GM21723 (cell line): ENCODE measurements at regions not wholly inside any gene's neighbourhood (a gene's known extent, or its start where the extent isn't known, plus 50 kb on each side); places are given as distances from the start of the nearest gene placed in this dataset.
A peak's percentile ranks its signal among the peaks of the same experiment; 100 is the strongest.
"Not testable (repeated sequence)": the region's sequence is repeated elsewhere in the genome, so short reads cannot be mapped to it uniquely, and the experiment has no call there.

Source experiments
- ATAC-seq: cut with Tn5 transposase; IDR thresholded peaks from one replicate; pipeline ENCODE4 v1.9.1; 2021; ENCODE audit warnings: mild to moderate bottlenecking, moderate library complexity; ENCODE audit not compliant: unreplicated experiment

DNA sequence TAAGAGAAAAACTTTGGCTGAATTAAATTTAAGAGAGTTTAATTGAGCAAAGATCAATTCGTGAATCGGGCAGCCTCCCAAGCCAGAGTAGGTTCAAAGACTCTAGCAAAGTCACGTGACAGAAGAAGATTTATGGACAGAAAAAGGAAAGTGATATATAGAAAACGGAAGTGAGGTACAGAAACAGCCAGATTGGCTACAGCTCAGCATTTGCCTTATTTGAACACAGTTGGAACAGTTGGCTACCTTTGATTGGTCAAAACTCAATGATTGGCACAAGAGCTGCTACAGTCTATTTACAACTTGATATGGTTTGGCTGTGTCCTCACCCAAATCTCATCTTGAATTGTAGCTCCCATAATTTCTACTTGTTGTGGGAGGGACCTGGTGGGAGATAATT lies 102.6 kb downstream of the PLG start:
- ATAC-seq = no peak

DNA sequence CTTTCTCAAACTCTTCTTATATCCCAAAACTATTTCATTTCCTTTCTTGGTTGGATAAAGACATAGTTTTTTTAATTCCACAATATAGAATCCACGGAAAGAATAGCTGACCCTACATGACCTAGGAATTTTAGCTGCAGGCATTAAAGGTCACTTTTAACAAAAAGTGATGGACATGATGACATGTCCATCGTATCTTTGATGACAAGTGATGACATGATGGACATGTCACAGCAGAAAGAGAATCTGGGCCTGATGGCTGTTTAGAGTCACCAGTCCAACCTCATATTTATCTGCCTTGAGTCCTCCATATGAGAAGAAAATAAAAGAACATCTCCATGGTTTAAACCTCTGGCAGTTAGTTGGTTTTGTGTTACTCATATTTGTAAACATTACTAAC lies 106.2 kb downstream of the PLG start:
- no peak for ATAC-seq

DNA sequence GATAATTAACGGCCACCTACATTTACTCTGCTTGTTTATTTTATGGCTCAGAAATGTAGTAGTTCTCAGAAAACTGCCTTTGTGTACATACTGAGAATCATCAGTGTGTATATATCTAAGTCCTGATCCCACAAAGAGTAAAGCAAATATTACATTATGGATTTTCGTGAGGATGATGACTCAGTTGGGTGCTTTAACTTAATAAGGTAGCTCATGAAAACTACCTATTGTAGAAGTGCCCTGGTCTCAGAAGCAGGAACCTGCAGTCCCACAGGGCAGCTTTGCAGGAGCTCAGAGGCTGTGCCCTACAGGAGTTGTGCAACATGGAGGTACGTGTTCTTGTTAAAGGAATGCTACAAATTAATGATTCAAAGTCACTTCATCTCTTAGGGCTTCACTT lies 108.2 kb downstream of the PLG start:
- ATAC-seq = no peak

DNA sequence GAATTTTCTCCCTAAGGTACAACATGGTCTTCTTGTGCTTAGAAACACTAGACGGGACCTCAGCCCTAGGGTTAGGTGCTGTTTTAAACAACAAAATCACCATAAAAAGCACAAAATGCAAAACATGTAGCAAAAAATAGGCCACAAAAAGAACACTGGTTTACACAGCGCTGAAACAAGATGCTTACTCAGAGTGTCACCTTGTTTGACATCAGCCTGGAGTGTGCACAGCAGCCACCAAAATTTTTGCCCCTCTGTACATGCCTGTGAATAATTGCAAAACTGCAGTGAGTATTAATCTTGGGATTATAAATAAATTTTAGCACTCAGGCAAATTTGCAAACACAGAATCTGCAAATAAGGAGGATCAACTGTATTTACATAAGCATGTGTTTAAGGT lies 110.1 kb downstream of the PLG start:
- no peak for ATAC-seq

DNA sequence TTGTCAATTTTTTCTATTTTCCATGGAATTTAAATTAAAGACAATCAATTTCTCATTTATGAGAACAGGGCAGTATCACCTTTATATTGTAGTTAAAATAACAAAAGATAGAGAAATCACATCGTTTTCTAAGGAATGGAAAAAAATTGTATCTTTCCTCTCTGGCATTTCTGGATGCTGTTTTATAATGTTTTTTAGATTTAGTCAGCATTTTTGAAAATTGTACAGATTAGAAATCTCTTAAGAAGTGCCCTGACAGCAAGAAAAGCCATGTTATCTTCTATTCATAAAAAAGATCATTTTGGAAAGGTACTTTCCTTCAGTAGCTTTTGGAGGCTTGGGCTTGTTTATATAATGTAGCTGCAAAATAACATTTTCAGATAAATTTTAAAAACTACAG lies 116.9 kb downstream of the PLG start:
- no peak for ATAC-seq

DNA sequence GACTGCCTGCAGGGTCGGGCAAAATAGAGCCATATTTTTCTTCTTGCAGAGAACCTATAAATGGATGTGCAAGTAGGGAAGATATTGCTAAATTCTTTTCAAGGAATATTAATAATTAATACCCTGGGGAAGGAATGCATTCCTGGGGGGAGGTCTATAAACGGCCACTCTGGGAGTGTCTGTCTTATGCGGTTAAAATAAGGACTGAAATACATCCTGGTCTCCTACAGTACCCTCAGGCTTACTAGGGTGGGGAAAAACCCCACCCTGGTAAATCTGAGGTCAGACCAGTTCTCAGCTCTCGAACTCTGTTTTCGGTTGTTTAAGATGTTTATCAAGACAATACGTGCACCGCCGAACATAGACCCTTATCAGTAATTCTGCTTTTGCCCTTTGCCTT lies 118.6 kb downstream of the PLG start:
- not testable (repeated sequence) for ATAC-seq

DNA sequence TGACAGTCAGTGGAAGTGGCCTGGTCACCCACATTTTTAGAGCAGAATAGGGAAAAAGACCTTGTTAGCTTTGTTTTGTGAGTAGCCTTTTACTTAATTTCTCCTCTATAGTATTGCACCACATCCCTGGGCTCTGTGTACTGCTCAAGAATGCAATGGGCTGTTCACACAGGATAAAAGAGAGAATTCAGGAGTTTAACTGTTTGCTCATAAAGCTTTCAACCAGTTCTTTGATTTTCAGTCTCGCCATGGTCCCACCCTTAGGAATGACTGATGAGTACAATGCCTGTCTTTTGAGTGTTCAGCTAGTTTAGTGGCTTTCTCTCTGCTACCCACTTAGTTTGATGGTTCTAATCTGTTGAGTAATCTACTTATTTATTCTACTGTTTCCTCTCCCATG lies 129.7 kb downstream of the PLG start:
- no peak for ATAC-seq

DNA sequence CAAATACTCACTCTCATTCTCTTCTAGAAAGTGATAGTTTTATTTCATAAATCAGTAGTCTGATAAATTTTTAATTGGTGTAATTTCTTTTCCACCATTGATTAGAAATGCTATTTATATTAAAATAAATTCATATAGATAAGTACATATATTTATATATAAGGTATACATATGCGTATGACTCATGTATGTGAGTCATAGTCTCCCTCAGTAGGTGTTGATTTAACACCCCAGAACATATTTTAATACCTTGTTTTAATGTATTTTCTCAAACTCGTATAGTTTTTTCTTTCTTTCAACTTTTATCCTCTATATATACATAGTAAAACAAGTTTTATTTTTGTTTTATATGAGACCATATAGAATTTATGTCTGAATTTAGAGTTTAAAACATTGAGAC lies 130.4 kb downstream of the PLG start:
- no peak for ATAC-seq

DNA sequence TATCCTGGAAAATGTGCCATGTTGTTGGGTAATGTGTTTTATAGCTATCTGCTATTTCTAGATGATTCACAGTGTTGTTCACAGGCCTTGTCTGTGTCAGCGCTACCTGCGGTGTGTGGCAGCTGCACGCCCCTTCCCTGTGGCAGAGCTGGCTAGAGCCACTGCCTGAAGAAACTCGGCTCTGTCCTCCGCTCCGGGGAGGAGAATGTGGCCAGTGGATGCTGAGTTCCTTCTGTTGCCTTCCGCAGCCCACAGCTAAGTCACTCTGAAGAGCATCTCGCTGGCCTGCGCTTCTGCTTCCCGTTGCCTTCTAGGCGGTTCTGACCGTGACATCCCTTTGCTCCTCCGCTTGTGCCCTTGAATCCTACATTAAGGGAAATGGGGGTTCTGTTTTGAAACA lies 135.1 kb downstream of the PLG start:
- ATAC-seq = no peak

DNA sequence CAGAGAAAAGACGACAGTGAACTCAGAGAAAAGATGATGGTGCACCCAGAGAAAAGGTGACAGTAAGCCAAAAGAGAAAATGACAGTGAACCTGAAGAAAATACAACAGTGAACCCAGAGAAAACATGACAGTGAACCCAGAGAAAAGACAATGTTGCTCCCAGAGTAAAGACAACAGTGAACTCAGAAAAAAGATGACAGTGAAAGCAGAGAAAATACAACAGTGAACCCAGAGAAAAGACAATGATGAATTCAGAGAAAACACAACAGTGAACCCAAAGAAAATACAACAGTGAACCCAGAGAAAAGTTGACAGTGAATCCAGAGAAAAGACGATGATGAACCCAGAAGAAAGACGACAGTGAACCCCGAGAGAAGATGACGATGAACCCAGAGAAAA lies 140.5 kb upstream of the MAP3K4 start:
- ATAC-seq = no peak

DNA sequence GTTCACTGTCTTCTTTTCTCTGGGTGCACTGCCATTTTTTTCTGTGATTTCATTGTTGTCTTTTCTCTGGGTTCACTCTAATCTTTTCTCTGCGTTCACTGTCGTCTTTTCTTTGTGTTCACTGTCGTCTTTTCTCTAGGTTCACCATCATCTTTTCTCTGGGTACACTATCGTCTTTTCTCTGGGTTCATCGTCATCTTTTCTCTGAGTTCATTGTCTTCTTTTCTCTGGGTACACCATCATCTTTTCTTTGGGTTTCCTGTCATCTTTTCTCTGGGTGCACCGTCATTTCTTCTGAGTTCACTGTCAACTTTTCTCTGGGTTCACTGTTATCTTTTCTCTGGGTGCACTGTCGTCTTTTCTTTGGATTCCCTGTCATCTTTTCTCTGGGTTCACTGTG lies 137.6 kb upstream of the MAP3K4 start:
- ATAC-seq = no peak

DNA sequence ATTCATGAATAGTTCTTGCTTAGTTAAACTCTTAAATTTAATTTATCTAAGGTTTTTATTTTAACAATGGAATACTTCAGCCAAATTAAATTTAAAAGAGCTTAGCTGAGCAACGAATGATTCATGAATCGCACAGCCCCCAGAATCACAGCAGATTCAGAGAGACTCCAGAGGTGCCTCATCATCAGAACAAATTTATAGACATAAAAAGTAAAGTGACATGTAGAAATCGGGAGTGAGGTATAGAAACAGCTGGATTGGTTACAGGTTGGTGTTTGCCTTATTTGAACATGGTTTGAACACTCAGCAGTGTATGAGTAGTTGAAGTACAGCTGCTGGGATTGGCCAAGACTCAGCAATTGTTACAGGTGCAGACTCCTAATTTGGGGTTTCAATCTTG lies 132.7 kb upstream of the MAP3K4 start:
- ATAC-seq = no peak

DNA sequence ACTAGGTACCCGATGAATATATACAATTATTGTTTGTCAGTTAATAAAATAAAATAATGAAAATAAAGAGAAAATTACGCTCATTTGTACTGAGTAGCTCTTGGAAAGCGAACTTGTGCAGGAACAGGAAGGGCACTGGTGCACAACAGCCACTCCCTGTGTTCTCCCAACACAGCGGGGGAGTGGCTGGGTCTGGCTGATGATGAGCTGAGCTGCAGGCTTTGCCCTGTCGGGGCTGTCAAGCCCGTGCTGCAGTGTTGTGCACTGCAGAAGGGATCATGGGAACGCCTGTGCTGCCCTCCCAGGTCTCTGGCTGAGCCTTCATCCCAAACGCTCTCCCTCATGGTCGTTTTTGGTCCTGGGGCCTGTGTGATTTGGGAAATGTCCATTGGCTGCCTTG lies 131.7 kb upstream of the MAP3K4 start:
- no peak for ATAC-seq

DNA sequence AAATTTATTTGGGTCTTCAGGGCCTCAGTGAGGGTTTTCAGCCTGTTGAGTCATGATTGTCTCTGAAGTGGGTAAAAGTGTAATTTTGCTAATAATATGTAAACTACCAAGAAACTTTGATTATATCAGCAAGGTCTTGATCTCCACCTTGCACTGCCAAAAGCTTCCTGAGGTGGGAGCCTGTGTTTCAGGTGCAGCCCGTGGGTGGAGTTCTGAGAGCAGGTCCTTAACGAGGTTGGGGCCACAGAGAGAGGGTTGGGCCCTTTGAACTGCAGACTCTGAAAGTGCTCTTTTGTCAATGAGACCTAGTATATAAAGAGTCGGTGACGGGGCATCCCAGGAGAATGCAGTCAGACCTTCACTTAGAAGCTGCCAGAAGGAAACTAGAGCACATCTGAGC lies 129.7 kb upstream of the MAP3K4 start:
- no peak for ATAC-seq

DNA sequence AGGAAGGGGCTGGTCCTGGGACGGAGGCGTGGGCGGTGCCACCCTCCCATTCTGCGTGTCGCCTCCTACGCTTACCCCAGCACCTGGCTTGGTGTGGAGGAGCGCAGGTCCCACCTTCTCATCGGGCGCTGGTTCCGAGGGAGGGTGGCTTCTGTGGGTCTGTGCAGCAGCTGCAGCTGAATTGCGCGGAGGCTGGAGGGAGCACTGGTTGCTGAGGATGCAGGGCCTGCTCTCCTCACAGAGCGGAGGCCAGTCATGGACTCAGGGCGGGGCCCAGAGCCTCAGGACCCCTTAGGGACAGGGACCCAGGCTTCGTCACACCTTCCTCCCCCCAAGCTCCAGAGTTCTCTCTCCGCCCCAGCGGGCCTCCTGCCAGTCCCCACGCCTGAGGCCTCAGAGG lies 127.8 kb upstream of the MAP3K4 start:
- ATAC-seq = no peak

DNA sequence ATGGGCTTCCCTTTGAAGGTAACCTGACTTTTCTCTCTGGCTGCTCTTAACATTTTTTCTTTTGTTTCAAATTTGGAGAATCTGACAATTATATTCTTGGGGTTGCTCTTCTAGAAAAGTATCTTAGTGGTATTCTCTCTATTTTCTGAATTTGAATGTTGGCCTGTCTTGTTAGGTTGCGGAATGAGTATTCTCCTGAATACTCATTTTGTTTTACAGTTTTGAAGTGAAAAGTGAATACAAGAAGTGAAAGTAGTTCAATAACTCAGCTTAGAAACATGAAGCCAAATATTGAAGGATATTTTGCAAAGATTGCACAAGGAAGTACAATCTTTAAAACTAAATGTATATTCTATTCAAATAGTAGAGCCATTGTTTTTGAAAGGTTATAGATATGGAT lies 120.2 kb upstream of the MAP3K4 start:
- peak; percentile 95 for ATAC-seq

DNA sequence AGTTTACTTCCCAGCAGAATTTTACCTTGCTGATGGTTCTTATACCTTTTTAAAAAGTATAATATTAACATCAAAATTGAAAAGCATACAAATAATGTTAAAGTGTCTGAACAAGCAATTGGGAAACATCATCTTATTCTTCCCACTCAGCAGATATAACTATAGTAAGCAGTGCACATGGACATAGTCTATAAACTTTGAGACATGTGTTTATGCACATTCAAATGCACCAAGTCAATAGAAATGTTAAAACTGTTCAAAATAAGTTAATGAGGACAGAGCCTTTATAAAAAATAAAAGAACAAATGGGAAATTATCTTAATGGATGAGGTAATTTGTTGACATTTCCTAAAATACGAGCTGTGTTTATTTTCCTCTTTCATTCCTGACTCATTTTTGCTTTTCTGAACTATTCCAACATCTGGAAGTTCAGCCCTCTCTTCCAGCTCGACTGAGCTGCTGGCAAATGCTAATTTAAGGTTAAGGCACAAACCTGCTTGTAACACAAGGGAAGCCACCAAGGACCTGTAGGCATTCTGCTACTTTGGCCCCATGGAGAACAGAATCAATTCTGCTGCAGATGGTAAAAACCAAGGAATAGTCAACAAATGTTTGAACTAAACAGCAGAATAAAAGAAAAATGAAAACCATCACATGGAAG lies 110.3 kb upstream of the MAP3K4 start:
- ATAC-seq = no peak

DNA sequence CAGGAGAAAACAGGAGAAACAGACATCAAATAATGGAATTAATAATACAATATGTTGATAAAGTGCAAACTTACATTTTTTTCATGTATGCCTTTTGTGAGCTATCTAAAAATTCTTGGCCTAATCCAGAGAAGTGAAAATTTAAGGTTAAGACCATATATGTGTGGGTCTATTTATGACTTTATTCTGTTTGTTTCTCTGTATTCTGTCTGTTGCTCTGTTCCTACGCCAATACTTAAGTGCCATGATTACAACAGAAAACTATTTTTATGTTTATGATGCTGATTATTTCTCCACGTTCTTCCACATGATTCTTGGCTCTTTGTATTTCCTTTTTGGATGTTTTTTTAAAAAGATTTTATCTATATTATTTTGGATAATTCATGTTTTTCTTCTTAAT lies 109.6 kb upstream of the MAP3K4 start:
- no peak for ATAC-seq

DNA sequence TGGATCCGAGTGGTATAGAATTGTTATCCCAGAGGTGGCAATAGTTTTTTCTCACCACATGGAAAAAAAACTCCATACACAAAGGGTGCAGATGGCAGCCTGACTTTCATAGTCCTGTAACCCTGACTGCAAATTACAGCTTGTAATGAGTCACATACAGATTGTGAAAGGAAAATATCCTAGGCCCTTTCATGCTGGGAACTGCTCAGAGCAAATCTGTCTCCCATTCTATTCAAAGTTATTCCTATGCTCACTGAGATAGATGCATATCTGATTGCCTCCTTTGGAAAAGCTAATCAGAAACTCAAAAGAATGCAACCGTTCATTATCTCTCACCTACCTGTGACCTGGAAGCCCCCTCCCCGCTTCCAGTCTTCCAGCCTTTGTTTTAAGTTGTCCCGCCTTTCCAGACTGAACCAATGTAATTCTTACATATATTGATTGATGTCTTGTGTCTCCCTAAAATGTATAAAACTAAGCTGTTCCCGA lies 108.7 kb upstream of the MAP3K4 start:
- ATAC-seq = no peak

DNA sequence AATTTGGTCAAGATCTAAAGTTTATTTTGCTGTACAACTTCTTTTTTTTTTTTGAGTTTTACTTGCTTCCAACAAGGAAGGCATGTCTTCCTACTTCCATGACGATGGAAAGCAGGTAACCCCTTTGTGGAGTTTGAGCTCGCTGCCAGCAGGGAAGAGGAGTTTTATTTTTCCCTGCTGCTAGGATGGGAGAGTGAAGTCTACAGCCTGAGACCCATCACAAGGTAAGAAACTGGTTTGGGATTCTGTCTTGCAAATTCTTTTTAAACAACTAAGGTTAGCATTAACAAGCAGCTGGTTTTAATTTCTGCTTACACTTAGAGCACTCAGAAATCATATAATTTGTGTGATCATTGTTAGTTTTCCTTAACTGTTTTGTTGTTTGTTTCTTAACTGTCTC lies 108.0 kb upstream of the MAP3K4 start:
- no peak for ATAC-seq

DNA sequence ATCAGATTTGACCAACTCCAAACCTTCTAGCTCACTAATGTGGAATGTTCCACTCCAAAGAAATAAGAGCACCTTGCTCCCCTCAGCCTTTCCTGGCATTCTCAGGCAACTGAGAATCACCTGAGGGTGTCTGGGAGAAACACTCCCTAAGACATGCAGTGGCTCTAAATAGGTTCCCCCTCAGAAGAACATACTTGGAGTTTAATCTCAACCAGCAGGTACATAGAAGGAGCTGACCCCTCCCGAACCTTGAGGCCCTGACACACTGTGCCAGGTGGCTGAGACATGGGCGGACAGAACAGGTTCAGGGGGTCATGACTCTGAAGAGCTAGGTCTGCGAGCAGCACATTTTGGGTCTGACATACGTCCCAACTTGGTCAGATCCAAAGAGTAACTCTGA lies 107.6 kb upstream of the MAP3K4 start:
- no peak for ATAC-seq

DNA sequence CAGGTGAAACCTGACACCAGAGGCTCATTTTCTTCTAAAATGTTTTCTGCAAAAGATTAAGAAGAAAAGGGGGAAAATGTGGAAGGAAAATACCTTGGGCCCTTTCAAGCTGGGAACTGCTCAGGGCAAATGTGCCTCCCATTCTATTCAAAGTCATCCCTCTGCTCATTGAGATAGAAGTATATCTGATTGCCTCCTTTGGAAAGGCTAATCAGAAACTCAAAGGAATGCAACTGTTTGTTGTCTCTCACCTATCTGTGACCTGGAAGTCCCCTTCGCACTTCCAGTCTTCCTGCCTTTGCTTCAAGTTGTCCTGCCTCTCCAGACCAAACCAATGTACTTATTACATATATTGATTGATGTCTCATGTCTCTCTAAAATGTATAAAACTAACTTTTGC lies 102.4 kb upstream of the MAP3K4 start:
- ATAC-seq = not testable (repeated sequence)

DNA sequence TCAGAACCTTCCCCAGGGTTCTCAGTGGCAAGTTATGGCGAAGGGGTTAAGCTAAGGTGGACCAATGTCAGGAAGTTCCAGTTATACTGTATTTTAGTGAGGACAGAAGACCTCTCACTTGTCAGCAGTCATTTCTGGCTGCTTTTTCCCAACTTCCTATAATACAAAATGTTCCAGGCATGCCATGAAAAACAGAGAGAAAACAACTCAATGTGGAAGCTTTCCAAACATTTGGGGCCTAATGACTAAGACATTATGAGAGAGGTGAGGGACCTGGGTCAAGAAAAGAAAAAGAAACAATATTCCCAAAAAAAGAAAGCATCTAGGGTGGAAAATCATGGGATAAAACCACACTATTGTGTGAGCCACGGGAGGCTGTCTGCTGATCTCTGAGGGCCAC lies 99.9 kb upstream of the MAP3K4 start:
- no peak for ATAC-seq
